A673 (cell line): ENCODE measurements at regions not wholly inside any gene's neighbourhood (a gene's known extent, or its start where the extent isn't known, plus 50 kb on each side); places are given as distances from the start of the nearest gene placed in this dataset.

Experiments used
- BruUV-seq: library from RNA; stranded (reverse); fragments of 400-500 nt; replicated peaks from 2 replicates; lab custom pipeline; 2021; lab: Mats Ljungman, UMichigan
- CTCF ChIA-PET: fragments of 300-600 bp; sonication (Branson Sonifier 250); formaldehyde crosslinking; loops from one replicate; lab custom pipeline; 2022; ENCODE audit warnings: antibody characterized with exemption; lab: Charles Lee
- POLR2A ChIA-PET: fragments of 300-600 bp; sonication (Branson Sonifier 250); formaldehyde crosslinking; loops from one replicate; lab custom pipeline; 2022; ENCODE audit warnings: antibody characterized with exemption; ENCODE audit not compliant: low non-redundant PET; lab: Charles Lee
- DNase-seq: peaks from one replicate; pipeline ENCODE4 v3.0.0-alpha.2; 2015; ENCODE audit warnings: low spot score
- H3K27ac ChIP-seq: fragments of 200-600 bp; sonication (generic); 2 replicates; pipeline ENCODE4 v1.5.1; 2016; ENCODE audit warnings: mixed run types, low read depth, mild to moderate bottlenecking, mixed read lengths, antibody characterized with exemption, low read length; ENCODE audit not compliant: poor library complexity, severe bottlenecking
- H3K27me3 ChIP-seq: fragments of 200-600 bp; sonication (generic); replicated peaks from 2 replicates; pipeline ENCODE4 v1.6.1; 2017; ENCODE audit warnings: mixed run types, low read depth, mild to moderate bottlenecking, mixed read lengths, antibody characterized with exemption, low read length; ENCODE audit not compliant: insufficient read depth, poor library complexity
- H3K36me3 ChIP-seq: fragments of 200-600 bp; sonication (generic); 2 replicates; pipeline ENCODE4 v1.6.1; 2016; ENCODE audit warnings: mixed run types, mild to moderate bottlenecking, mixed read lengths, antibody characterized with exemption, low read length; ENCODE audit not compliant: insufficient read depth, poor library complexity, severe bottlenecking
- H3K4me1 ChIP-seq: fragments of 200-600 bp; sonication (generic); 2 replicates; pipeline ENCODE4 v1.6.1; 2017; ENCODE audit warnings: mixed run types, mild to moderate bottlenecking, mixed read lengths, antibody characterized with exemption, low read length; ENCODE audit not compliant: insufficient read depth, poor library complexity, severe bottlenecking
- H3K4me3 ChIP-seq: fragments of 200-600 bp; sonication (generic); 2 replicates; pipeline ENCODE4 v1.5.1; 2016; ENCODE audit warnings: low read depth, mixed run types, mild to moderate bottlenecking, mixed read lengths, low read length; ENCODE audit not compliant: poor library complexity, severe bottlenecking
- H3K9me3 ChIP-seq: fragments of 200-600 bp; sonication (generic); 2 replicates; pipeline ENCODE4 v1.6.1; 2016; ENCODE audit warnings: mixed run types, low read depth, mild to moderate bottlenecking, mixed read lengths, antibody characterized with exemption, low read length; ENCODE audit not compliant: poor library complexity, severe bottlenecking
- CTCF ChIP-seq: fragments of 300-800, 200-600 bp; sonication (generic); conservative IDR thresholded peaks from 2 replicates; pipeline ENCODE4 v1.5.1; 2017; ENCODE audit warnings: low read depth, mild to moderate bottlenecking, antibody characterized with exemption, low read length, moderate library complexity, mixed read lengths
- EZH2 ChIP-seq: fragments of 200-600 bp; sonication (generic); IDR thresholded peaks from 2 replicates; pipeline ENCODE4 v1.6.1; 2017; ENCODE audit warnings: borderline replicate concordance, low read depth, mild to moderate bottlenecking, mixed read lengths, antibody characterized with exemption, low read length; ENCODE audit not compliant: poor library complexity, severe bottlenecking
- intact Hi-C: fragments of 100-400 bp; cut with micrococcal nuclease; formaldehyde crosslinking; loops from one replicate; pipeline ENCODE4 v1.10.0; 2022; ENCODE audit not compliant: unreplicated experiment

DNA sequence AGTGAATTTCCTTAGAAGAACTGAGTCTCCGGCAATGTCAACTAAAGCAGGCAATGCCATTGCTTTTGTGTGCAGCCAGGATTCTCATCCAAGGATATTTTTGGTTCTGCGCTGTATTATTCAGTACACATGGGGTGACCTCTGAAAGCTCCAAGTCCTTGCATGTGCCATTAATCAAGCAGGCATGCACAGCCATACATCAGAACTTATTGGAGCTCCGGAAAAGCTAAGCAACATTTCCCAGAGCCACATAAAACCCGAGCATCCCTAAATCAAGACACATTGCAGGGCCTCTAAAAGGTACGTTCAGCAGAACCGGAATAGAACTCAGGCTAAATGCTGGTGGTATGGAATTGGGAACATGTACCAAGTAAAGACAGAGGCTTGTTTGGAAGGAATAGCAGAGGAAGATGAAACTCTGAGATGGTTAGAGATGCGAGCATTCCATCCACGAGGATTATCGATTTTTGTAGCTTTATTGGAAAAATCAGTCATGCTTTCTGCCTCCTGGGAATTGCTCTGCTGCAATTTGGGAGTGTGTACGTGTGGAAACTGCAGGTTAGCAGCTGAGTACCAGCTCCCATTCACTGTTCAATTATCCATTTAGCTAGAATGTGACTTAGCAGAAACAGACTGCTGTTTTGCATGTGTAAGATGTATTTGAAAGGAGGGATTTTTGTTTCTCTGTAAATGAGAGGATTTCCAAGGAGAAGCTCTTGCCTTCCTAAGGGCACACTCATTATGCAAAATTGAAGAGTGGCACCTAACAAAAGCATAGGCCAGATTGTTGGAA, 143.7 kb upstream of the WWC1 start:
- no peak for DNase-seq
- Histone ChIP-seq H3K4me1 (no peaks in the 10 kb centered on the region), H3K27ac (no peak overlapping the region), H3K9me3 (no peaks in the 10 kb centered on the region), H3K4me3 (no peak overlapping the region), H3K36me3 (no peaks in the 10 kb centered on the region), H3K27me3 (no peaks in the 10 kb centered on the region)
- no peak for TF ChIP-seq EZH2
- TF ChIP-seq CTCF, result no peak
- CTCF ChIA-PET, result no interaction called here
- POLR2A ChIA-PET, result no interaction called here
- BruUV-seq, result no TSS peak
- intact Hi-C loops, result no loop called here

- no peak for DNase-seq
- Histone ChIP-seq H3K4me3 (no peak overlapping the region), H3K9me3 (no peaks in the 10 kb centered on the region), H3K27me3 (no peaks in the 10 kb centered on the region), H3K4me1 (no peaks in the 10 kb centered on the region), H3K36me3 (no peaks in the 10 kb centered on the region), H3K27ac (no peak overlapping the region)
- no TSS peak for BruUV-seq
- intact Hi-C loops, result no loop called here
- CTCF ChIA-PET, result no interaction called here
- TF ChIP-seq CTCF (no peak), EZH2 (no peak)
- POLR2A ChIA-PET, result no interaction called here
Observed at GRCh38 chr5:168151041-168151440, 140.4 kb upstream of the WWC1 start.

DNA sequence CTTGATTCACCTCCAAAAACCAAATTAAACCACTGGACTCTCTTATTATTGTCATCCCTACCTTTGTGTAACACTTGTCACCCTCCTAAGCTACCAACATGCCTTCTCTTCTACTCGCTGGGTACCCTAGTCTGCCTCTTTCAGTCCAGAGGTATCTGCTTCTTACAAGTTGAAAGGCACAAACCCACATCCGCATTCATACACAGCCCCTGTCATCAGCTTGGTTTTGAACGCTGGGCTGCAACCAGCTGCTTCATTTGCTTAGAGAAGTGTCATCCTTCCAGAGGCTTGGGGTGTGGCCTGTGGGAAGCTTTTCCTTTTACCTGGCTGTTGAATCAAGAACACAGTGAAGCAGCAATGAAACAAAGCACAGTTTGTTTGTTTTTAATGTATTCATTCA, 138.8 kb upstream of the WWC1 start:
- intact Hi-C loops, result no loop called here
- no peaks in the 10 kb centered on the region for H3K9me3 ChIP-seq
- TF ChIP-seq CTCF, result no peak
- no peak for TF ChIP-seq EZH2
- ChIA-PET POLR2A (no interaction called here), CTCF (no interaction called here)
- H3K27ac ChIP-seq, result no peak overlapping the region
- BruUV-seq, result no TSS peak
- DNase-seq, result no peak
- no peaks in the 10 kb centered on the region for H3K36me3 ChIP-seq
- H3K27me3 ChIP-seq, result no peaks in the 10 kb centered on the region
- no peaks in the 10 kb centered on the region for H3K4me1 ChIP-seq
- H3K4me3 ChIP-seq, result no peak overlapping the region
